ENCODE measurements at regions not wholly inside any gene's neighbourhood (a gene's known extent, or its start where the extent isn't known, plus 50 kb on each side); places are given as distances from the start of the nearest gene placed in this dataset.

GRCh38 chr2:7140306-7140705 is 223.1 kb downstream of the RNF144A start:
- no peak for DNase-seq
- Histone ChIP-seq H3K27me3 (no peaks in the 10 kb centered on the region), H3K36me3 (no peaks in the 10 kb centered on the region), H3K4me3 (no peak overlapping the region), H3K27ac (no peak overlapping the region), H3K9me3 (no peaks in the 10 kb centered on the region), H3K4me1 (no peaks in the 10 kb centered on the region)
- intact Hi-C loops (cut with DNase I; ENCODE audit: low total_unique reads) = no loop called here
- 39 to 55% (median 51%) methylated on average over 1 of the region's 1 CpG for WGBS, 5 donors
- no peak for TF ChIP-seq EP300 (IDR thresholded peaks at IDR 0.05)
- TF ChIP-seq CTCF (IDR thresholded peaks at IDR 0.05) = no peak
- TF ChIP-seq POLR2A (IDR thresholded peaks at IDR 0.05) = no peak
- no peak for TF ChIP-seq POLR2AphosphoS5 (IDR thresholded peaks at IDR 0.05)

GRCh38 chr2:7145707-7146106 is 228.5 kb downstream of the RNF144A start:
- no peak for DNase-seq
- TF ChIP-seq POLR2AphosphoS5 (IDR thresholded peaks at IDR 0.05) (no peak), POLR2A (IDR thresholded peaks at IDR 0.05) (no peak), CTCF (IDR thresholded peaks at IDR 0.05) (no peak), EP300 (IDR thresholded peaks at IDR 0.05) (no peak)
- no peaks in the 10 kb centered on the region for H3K36me3 ChIP-seq
- no peak overlapping the region for H3K27ac ChIP-seq
- intact Hi-C loops (cut with DNase I; ENCODE audit: low total_unique reads) = no loop called here
- H3K4me3 ChIP-seq = no peak overlapping the region
- H3K27me3 ChIP-seq = no peaks in the 10 kb centered on the region
- no peaks in the 10 kb centered on the region for H3K9me3 ChIP-seq
- no peaks in the 10 kb centered on the region for H3K4me1 ChIP-seq

- H3K27ac ChIP-seq = no peak overlapping the region
- H3K4me1 ChIP-seq = no peaks in the 10 kb centered on the region
- TF ChIP-seq EP300 (IDR thresholded peaks at IDR 0.05) (no peak), POLR2AphosphoS5 (IDR thresholded peaks at IDR 0.05) (no peak), POLR2A (IDR thresholded peaks at IDR 0.05) (no peak), CTCF (IDR thresholded peaks at IDR 0.05) (no peak)
- intact Hi-C loops (cut with DNase I; ENCODE audit: low total_unique reads) = no loop called here
- no peaks in the 10 kb centered on the region for H3K36me3 ChIP-seq
- no peaks in the 10 kb centered on the region for H3K27me3 ChIP-seq
- DNase-seq = no peak
- no peak overlapping the region for H3K4me3 ChIP-seq
- H3K9me3 ChIP-seq = no peaks in the 10 kb centered on the region
Observed at GRCh38 chr2:7146151-7146550, 228.9 kb downstream of the RNF144A start.

- no peak overlapping the region for H3K4me3 ChIP-seq
- TF ChIP-seq CTCF (IDR thresholded peaks at IDR 0.05) = no peak
- no peak for TF ChIP-seq POLR2A (IDR thresholded peaks at IDR 0.05)
- TF ChIP-seq EP300 (IDR thresholded peaks at IDR 0.05) = no peak
- TF ChIP-seq POLR2AphosphoS5 (IDR thresholded peaks at IDR 0.05) = no peak
- no peaks in the 10 kb centered on the region for H3K36me3 ChIP-seq
- DNase-seq = no peak
- intact Hi-C loops (cut with DNase I; ENCODE audit: low total_unique reads) = no loop called here
- H3K27ac ChIP-seq = no peak overlapping the region
- no peaks in the 10 kb centered on the region for H3K4me1 ChIP-seq
- H3K27me3 ChIP-seq = no peaks in the 10 kb centered on the region
- 89 to 97% (median 91%) methylated on average over 1 of the region's 1 CpG for WGBS, 5 donors
- H3K9me3 ChIP-seq = peaks cover 0 to 9% (median 3%) of the 10 kb centered on the region in 4 donors
Observed at GRCh38 chr2:7154656-7155055, 237.4 kb downstream of the RNF144A start.

- no peaks in the 10 kb centered on the region for H3K36me3 ChIP-seq
- TF ChIP-seq POLR2AphosphoS5 (IDR thresholded peaks at IDR 0.05) (no peak), EP300 (IDR thresholded peaks at IDR 0.05) (no peak)
- 71 to 83% (median 79%) methylated on average over 2 of the region's 2 CpGs for WGBS, 5 donors
- no peak overlapping the region for H3K4me3 ChIP-seq
- no peaks in the 10 kb centered on the region for H3K27me3 ChIP-seq
- DNase-seq = no peak
- H3K4me1 ChIP-seq = no peaks in the 10 kb centered on the region
- no peak overlapping the region for H3K27ac ChIP-seq
- H3K9me3 ChIP-seq = no peaks in the 10 kb centered on the region
- intact Hi-C loops (cut with DNase I; ENCODE audit: low total_unique reads) = no loop called here
Observed at GRCh38 chr2:7161501-7161900, 244.3 kb downstream of the RNF144A start.
